ENCODE measurements at regions not wholly inside any gene's neighbourhood (a gene's known extent, or its start where the extent isn't known, plus 50 kb on each side); places are given as distances from the start of the nearest gene placed in this dataset.

GRCh38 chr11:87804176-87804575 lies 371.1 kb downstream of the RAB38 start:
- TF ChIP-seq CTCF (IDR thresholded peaks at IDR 0.05), result no peak
- TF ChIP-seq POLR2A (IDR thresholded peaks at IDR 0.05), result no peak
